Inferior parietal cortex (tissue), 1 donor: ENCODE measurements at regions not wholly inside any gene's neighbourhood (a gene's known extent, or its start where the extent isn't known, plus 50 kb on each side); places are given as distances from the start of the nearest gene placed in this dataset.
"Not testable (repeated sequence)": the region's sequence is repeated elsewhere in the genome, so short reads cannot be mapped to it uniquely, and the experiment has no call there.

ENCODE experiments used
- DNase-seq: peaks from one replicate; pipeline ENCODE4 v3.0.0-alpha.2; 2016; ENCODE audit errors: extremely low spot score

DNA sequence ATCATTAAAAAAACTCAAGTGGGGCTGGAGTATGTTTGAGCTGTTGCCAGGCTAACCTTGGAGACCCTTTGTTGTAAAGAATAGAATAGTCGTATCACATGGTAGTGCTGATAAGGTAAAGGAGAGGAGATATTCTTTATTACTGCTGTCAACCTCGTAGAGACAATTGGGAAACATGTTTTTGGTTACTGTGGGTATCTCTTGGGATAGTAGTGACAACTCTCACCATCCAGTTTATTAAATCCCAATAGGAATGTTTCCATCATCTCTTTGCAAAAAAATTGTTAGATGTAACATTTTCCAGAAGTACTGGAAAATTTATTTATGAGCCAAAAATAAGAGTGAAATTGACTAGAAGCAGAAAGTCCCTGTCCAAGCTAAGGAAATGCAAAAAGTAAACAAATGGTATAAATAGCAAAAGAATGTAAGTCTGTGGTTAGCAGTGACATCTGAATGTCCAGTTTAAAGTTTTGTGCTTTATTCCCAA lies 829.3 kb upstream of the CITED2 start:
- no peak for DNase-seq

DNA sequence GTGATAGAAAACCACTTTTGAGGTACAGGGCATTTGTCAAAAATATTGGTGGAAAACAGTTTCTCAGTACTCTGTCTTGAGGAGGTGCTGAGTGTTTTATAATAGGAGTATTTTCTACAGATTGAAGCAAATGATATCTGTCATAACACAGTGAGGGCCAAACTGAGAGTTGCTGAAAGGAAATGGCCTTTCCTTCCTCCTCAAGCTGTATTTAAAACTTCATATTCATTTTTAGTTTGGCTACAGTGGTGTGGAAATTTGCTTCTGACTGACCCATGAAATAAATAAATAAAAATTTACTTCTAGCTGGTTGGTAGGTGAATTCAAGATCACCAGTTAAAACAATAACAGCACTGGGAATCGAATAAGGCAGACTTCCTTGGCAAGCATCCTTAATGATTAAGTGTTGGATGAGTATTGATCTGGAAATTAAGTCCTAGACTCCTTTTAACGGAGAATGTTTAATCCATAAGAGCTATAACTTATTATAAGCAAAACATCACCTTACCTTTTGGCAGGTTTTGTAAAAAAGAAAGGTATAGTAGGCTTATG lies 828.6 kb upstream of the CITED2 start:
- DNase-seq = no peak

DNA sequence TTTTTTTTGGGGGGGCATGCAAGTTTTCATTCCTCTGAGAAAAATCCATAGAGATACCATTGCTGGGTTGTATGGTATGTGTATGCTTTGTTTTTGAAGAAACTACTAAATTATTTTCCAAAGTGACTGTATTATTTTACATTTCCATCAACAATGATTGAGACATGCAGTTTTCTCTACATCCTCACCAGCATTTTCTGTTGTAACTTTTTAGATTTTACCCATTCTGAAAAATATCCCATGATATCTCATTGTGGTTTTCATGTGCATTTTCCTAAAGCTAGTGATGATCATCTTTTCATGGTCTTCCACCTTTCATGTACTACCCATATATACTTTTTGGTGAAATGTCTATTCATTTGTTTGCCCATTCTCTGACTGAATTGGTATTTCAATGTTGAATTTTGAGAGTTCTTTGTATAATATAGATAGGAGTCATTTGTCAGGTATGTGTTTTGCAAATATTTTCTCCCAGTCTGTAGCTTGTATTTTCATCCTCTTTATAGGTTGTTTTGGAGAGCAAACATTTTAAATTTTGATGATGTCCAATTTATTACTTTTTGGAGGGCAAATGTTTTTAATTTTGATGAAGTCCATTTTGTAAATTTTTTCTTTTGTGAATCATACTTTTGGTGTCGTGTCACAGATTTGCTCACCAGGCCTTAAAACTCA lies 827.5 kb upstream of the CITED2 start:
- no peak for DNase-seq

DNA sequence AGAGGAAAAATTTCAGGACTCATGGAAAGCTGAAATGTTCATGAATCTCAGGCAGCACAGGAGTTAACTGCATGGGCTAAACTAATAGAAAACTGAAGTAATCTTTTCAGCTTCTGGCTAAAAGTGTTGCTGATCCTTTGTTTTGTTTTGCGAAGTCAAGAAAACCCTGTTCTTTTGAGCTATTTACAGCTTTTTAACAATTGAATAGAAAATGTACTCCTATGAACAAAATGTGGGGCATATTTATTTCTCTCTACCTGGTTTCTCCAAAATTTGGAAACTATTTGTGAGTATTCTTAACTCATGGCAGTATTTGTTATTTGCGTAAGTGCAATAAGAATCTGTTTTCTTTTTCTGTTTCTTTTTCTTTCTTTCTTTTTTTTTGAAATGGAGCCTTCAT lies 818.8 kb upstream of the CITED2 start:
- no peak for DNase-seq

DNA sequence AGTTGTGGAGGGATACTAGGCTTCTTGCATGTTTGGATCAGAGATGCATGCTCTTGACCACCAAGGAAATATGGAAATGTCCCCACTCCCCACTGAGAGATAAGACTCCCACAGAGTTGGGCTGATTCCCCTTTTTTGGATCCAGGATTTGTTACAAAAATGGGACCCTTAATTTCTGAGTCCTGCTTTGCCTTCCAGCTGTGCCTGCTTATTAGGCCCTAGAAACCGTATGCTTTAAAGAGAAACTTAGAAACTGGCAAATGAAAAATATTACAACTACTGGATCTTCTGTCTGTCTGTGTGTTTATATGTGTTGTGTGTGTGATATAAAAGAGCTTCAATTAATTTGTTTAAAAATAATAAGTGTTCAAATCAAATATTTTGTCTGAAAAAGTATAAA lies 817.6 kb upstream of the CITED2 start:
- no peak for DNase-seq

DNA sequence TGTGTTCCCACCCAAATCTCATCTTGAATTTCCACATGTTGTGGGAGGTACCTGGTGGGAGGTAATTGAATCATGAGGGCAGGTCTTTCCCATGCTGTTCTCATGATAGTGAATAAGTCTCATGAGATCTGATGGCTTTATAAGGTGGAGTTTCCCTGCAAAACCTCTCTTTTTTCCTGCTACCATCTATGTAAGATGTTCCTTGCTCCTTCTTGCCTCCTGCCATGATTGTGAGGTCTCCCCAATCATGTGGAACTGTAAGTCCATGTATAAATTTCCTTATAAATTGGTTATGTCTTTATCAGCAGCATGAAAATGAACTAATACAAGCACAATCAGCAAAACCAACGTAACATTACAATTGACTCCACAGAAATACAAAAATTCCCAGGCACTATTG lies 814.8 kb upstream of the CITED2 start:
- not testable (repeated sequence) for DNase-seq

DNA sequence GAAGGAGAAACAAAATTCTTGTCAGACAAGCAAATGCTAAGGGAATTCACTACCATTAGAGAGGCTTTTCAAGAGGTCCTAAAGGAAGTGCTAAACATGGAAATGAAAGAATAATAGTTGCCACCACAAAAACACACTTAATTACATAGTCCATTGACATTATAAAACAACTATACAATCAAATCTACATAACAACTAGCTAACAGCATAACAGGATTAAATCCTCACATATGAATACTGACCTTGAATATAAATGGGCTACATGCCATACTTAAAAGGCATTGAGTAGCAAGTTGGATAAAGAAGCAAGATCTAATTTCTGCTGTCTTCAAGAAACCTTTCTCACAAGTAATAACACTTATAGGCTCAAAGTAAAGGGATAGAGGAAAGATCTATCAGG lies 811.5 kb upstream of the CITED2 start:
- DNase-seq = no peak

DNA sequence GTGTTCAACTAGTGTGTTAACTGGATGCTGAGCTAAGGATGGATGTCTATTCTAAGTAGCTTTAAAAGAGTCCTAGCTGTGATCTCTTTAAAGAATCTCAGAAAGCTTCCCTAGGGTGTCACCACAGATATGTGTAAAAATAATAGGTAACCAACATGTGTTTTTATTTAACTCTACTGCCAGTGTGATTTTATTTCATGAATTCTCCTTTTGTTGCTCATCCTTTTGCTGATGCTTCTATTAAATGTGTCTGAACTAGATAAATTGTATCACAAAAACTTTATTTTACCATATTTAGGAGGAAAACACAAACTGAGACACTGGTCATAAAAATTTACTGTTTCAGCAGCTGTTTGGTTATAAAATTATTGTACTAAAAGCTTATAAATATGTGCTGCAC lies 809.4 kb upstream of the CITED2 start:
- no peak for DNase-seq

DNA sequence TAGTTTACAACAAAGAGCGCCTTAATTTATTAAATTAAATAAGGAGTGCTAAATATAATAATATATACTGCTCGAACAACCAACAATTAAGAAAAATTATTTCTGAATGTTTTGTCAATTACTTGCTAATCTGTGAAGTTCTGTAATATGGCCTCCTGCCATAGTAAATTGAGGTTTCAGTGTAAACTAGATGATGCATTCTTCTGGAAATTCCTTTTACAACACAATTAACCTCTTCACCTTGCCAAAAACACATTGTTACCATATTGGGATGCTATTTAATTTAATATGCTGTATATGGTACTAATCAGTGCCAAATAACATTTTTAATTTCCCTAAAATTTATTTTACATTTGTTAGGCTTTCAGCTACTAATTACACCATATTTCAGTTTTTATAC lies 808.4 kb upstream of the CITED2 start:
- DNase-seq = no peak

DNA sequence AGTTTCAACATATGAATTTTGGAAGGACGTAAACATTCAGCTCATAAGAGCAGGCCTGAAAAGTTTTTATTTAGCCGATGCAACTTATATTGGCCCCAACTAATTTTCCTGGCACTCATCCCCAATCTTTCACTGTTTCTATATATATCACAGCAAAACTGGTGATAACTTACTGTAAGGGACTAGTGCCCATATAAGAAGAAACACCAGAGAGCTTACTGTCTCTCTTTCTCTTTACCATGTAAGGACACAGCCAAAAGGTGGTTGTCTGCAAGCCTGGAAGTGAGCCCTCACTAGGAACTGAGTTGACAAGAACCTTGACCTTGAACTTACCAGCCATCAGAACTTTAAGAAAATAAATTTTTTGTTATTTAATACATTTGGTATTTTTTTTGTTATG lies 807.4 kb upstream of the CITED2 start:
- DNase-seq = no peak

DNA sequence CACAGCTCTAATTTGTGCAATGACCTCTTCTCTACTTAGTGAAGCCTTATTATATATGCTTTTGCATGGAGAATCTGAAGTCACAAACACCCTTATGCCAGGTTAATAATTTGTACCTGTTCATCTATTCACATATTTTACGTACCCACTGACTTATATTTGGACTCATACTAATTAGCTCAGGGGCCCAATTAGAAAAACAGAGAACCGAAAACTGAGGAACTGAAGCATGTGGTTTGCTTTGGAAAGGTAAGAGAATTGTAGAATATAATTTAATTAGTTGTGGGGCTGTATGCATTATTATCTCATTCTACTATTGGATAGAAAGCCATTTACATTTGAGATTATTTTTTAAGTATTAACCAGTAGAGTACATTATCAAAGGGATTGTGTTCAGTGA lies 805.9 kb upstream of the CITED2 start:
- DNase-seq = no peak

DNA sequence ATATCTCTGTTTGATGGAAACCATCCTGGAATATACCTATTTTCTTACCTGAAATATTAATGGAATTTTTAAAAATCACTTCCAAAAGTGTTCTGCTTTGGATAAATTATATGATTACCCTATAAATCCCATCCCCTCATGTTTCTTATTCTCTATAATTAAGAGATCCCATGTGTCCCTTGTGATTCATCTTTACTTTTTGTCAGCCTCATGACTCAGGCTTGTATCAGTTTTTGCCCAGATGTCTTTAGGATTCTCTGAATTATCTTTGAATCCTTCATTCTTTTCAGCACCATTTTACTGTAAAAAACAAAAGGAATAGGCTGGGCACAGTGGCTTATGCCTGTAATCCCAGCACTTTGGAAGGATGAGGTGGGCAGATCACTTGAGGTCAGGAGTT lies 804.5 kb upstream of the CITED2 start:
- no peak for DNase-seq

DNA sequence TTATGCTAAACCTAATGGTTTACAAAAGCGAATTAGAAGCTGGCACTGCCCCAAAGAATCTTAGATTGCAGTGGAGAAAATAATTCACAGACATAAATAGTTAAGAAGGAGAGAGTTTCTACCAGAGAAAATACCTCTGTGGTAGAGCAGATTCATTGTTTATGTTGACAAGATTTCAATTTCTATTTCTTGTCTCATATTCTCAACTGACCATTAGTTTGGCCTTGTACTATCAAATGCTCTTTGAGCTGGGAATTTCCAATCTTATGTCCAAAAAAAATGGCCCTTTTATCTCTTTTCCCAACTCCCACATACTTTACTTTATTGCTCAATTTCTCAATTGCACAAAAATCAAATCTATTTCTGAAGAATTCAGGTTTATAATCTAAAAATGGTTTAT lies 804.1 kb upstream of the CITED2 start:
- DNase-seq = no peak

DNA sequence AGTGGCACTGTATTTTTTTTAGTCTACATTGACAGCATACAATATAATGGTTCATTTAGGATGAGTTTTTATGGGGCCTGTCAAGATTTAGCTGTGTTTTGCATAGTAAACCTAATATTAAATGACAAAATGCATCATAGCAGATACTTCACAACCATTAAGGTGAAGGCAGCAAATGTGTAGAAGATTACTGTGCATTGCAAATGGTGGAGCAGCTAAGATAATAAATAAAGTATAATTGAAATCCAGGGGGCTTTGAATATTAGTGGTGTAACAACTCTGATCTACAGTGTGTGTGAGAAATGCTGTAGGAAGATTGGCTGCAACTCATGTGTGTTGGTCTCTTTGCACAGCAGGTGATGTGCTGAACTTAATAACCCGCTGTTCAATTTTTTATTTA lies 801.9 kb upstream of the CITED2 start:
- DNase-seq = no peak

DNA sequence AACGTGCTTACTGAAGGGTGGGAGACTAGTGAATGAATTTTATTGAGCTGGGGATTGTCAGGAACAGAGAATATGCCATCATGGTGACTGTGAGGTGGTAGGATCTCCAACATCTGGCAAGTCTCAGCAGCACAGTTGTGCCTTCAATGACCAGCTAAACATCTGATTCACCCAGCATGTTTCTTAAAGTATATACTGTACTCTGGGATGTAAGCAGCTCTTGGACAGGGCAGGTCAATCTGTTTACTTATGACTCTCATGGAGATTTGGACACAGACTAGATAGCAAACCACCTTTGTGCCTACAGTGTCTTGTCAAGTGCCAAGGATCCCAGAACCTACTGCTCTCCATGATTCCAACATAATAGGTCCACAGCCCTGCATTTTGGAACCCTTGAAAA lies 801.0 kb upstream of the CITED2 start:
- no peak for DNase-seq

DNA sequence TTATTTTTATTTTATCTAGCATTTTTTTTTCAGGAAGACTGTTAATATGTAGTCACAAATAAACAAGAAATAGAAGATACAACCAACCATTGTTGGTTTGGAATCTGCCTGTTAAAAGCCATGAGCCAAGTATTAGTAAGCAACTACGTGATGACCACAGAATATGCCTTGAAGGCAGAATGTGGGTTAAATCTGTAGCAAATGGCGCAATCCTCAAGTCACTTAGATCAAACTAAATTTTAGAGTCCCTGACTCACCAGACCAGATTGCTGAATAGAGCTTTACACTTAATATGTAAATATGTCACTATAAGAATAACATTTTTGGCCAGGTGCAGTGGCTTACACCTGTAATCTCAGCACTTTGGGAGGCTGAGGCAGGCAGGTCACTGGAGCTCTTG lies 800.1 kb upstream of the CITED2 start:
- no peak for DNase-seq

DNA sequence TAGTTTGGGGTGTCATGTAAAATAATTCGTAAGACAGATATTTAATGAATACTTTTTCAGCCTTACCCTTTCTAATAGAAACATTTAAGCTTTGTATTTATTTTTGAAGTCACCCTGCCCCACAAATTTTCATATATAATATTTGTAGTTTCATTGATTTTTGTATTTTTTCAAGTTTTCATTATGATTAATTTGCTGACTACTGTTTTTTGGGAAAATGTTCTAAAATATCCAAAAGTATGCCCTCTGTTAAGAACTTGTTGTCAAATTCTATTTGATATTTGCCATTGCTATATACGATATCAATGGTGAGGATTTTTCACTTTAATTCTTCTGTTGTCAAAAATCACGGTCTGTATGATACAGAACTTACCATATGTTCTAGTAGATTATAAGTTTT lies 793.9 kb upstream of the CITED2 start:
- no peak for DNase-seq

DNA sequence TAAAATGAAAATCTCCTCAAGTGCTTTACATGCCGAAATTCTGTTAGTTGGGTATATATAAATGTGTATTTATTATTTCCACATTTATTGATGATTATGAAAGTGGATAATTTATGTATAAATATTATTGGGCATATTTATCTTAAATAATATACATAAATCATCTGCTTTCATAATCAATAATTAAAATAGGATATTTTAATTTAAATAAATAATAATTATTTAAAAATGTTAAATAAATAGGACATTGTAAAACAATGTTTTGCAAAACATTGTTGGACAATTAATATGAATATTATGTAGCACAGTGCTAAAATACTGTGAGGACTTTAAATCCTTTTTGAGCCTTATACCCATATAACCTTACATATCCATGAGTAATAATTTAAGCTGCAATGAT lies 786.5 kb upstream of the CITED2 start:
- DNase-seq = no peak

DNA sequence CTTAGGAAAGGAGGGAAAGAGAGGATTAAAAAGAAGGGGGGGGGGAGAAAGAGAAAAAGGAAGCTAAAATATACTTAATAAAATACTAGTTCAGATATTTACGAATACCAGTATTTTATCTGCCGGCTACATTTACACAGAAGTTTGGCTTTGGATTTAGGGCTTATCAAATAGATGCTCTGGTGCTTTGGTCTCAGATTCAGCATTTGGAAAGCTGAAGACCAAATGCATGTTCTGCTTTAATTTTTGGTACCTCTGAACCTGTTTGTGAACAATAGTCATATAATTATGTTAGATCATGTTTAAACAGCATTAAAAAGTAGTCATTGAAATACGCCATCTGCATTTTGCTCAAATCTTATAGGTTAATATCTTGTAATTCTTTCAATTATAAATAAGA lies 786.0 kb upstream of the CITED2 start:
- DNase-seq = no peak

DNA sequence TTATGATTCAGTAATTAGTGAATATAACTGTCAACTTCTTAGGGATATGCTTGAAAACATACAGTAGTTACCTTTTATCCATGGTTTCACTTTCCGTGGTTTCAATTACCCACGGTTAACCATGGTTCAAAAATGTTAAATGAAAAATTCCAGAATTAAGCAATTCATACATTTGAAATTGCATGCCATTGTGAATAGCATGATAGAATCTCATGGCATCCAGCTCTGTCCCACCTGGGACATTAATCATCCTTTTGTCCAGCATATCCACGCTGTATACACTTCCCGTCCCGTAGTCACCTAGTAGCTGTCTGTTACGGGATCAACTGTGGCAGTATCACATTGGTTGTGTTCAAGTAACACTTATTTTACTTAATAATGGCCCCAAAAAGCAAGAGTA lies 781.7 kb upstream of the CITED2 start:
- DNase-seq = no peak

DNA sequence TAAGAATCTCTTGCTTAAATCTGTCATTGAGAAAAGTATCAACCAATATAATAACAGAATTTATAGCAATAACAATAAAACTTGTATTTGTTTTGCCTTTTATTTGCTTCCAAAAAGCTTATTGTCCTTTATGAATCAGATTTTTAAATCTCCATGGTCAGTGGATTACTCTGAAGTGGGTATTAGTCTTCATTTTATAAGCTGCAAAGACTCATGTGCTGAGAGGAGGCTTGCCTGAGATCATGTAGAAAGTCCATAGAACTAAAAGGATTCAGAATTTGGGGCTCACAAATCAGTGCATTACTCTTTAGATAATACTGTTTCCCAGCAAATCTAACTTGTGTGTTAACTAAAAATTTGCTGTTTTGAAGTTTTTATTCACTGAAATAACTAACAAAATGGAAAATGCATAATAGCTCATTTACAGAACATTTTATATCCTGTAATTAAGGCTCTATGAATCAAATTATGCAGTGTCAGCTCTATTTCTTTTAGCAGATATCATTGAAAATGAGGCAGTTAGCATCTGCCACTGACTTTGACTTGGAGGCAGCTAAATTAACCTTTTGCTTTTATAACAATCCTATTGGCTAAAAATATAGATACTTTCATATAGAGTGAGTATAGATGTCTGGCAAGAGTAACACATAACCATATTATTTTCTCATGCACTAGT lies 781.1 kb upstream of the CITED2 start:
- no peak for DNase-seq

DNA sequence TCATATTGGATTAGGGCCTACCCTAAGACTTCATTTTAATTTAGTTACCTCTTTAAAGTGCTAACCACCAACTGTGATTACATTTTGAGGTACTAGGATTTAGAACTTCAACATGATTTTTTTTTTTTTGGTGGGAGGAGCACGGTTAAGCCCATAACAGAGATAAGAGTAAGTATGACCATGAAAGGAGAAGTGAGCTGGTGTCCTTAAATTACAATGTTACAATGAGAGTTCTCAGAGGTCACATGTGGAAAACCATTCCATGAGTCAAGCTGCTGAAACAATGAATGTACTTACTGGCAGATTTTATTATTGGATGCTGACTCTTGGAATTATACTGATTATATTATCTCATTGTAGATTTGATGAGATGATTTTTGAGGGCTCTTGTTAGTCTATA lies 779.3 kb upstream of the CITED2 start:
- DNase-seq = no peak
